Large intestine (tissue), 3 donors: ENCODE measurements at regions not wholly inside any gene's neighbourhood (a gene's known extent, or its start where the extent isn't known, plus 50 kb on each side); places are given as distances from the start of the nearest gene placed in this dataset.

Source experiments
- DNase-seq, 2 donors: peaks; one replicate each; pipeline versions ENCODE4 v3.0.0 to v3.0.0-alpha.2; 2013
- H3K27ac ChIP-seq: one replicate; pipeline ENCODE4 v1.5.1; 2013; ENCODE audit warnings: low read length
- H3K27me3 ChIP-seq: 2 replicates; pipeline ENCODE4 v1.6.1; 2013; ENCODE audit warnings: low read length; ENCODE audit not compliant: control insufficient read depth, insufficient read depth
- H3K36me3 ChIP-seq: 2 replicates; pipeline ENCODE4 v1.6.1; 2013; ENCODE audit warnings: low read length; ENCODE audit not compliant: control insufficient read depth, insufficient read depth
- H3K4me1 ChIP-seq: one replicate; pipeline ENCODE4 v1.6.1; 2013; ENCODE audit warnings: low read length; ENCODE audit not compliant: control insufficient read depth, insufficient read depth
- H3K4me3 ChIP-seq: one replicate; pipeline ENCODE4 v1.5.1; 2013; ENCODE audit warnings: low read length
- H3K9me3 ChIP-seq: one replicate; pipeline ENCODE4 v1.6.1; 2013; ENCODE audit warnings: mild to moderate bottlenecking, low read depth, low read length, moderate library complexity; ENCODE audit not compliant: control insufficient read depth
- WGBS: methylation state at CpG from one replicate; pipeline ENCODE4 v1.1.5; 2013; ENCODE audit warnings: low lambda C conversion rate; ENCODE audit not compliant: insufficient coverage; 5-methylcytosine and 5-hydroxymethylcytosine counted together

DNA sequence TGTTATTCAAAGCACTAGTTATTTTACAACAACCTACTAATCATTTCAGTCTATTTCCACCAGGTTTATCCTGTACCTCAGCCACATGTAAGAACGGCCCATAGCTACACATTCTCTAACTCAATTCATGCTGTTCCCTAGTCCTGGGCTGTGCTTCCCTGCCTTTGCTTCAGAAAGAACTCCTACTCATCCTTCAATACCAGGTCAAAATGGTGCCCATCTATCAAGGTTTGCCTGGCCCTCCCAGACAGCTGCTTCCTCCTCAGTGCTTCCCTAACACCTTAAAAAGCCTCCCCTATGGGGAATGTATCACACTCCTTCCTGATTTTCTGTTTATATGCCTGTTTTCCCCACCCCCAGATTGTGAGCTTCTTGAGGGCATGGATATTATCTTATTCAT is 400.7 kb downstream of the MN1 start:
- 33% methylated on average over 1 of the region's 1 CpG for WGBS
- H3K9me3 ChIP-seq: no peaks in the 10 kb centered on the region
- H3K4me3 ChIP-seq: no peak overlapping the region
- H3K4me1 ChIP-seq: no peaks in the 10 kb centered on the region
- no peaks in the 10 kb centered on the region for H3K36me3 ChIP-seq
- no peak for DNase-seq
- H3K27ac ChIP-seq: no peak overlapping the region
- peaks cover 17% of the 10 kb centered on the region for H3K27me3 ChIP-seq

DNA sequence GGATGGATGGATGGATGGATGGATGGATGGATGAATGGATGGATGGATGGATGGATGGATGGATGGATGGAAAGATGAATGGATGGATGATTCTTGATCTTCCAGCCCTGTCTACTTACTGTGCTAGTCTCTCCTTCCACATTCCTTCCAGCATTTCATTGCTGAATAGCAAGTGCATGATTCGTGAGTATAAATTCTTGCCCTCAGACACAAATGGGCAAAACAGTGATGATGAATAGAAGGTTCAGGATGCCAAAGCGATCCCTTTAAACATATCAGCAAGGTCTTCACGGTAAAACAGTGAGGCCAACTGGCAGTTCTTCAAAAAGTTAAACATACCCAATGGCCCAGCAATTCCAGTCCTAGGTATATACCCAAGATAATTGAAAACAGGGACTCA is 400.2 kb downstream of the MN1 start:
- Histone ChIP-seq H3K9me3 (no peaks in the 10 kb centered on the region), H3K36me3 (no peaks in the 10 kb centered on the region), H3K27ac (no peak overlapping the region), H3K4me1 (no peaks in the 10 kb centered on the region), H3K4me3 (no peak overlapping the region), H3K27me3 (peaks cover 17% of the 10 kb centered on the region)
- WGBS: no CpG with 5 or more reads among the region's 3 CpGs
- DNase-seq: no peak

- Histone ChIP-seq H3K4me3 (no peak overlapping the region), H3K27ac (no peak overlapping the region), H3K36me3 (no peaks in the 10 kb centered on the region), H3K27me3 (peaks cover 8% of the 10 kb centered on the region), H3K9me3 (no peaks in the 10 kb centered on the region), H3K4me1 (no peaks in the 10 kb centered on the region)
- DNase-seq: no peak
- WGBS: no CpG with 5 or more reads among the region's 5 CpGs
Observed at GRCh38 chr22:27404441-27404840, 397.1 kb downstream of the MN1 start.

GRCh38 chr22:27405672-27406388 is 395.7 kb downstream of the MN1 start:
- Histone ChIP-seq H3K9me3 (no peaks in the 10 kb centered on the region), H3K36me3 (no peaks in the 10 kb centered on the region), H3K27me3 (peaks cover 2% of the 10 kb centered on the region), H3K4me3 (no peak overlapping the region), H3K27ac (no peak overlapping the region), H3K4me1 (no peaks in the 10 kb centered on the region)
- no CpG with 5 or more reads among the region's 10 CpGs for WGBS
- DNase-seq: peak; percentile 28 to 32

- Histone ChIP-seq H3K27me3 (no peaks in the 10 kb centered on the region), H3K36me3 (no peaks in the 10 kb centered on the region), H3K4me1 (no peaks in the 10 kb centered on the region), H3K27ac (no peak overlapping the region), H3K9me3 (no peaks in the 10 kb centered on the region), H3K4me3 (no peak overlapping the region)
- no CpG with 5 or more reads among the region's 2 CpGs for WGBS
- DNase-seq: no peak
Observed at GRCh38 chr22:27406389-27406861, 395.1 kb downstream of the MN1 start.

DNA sequence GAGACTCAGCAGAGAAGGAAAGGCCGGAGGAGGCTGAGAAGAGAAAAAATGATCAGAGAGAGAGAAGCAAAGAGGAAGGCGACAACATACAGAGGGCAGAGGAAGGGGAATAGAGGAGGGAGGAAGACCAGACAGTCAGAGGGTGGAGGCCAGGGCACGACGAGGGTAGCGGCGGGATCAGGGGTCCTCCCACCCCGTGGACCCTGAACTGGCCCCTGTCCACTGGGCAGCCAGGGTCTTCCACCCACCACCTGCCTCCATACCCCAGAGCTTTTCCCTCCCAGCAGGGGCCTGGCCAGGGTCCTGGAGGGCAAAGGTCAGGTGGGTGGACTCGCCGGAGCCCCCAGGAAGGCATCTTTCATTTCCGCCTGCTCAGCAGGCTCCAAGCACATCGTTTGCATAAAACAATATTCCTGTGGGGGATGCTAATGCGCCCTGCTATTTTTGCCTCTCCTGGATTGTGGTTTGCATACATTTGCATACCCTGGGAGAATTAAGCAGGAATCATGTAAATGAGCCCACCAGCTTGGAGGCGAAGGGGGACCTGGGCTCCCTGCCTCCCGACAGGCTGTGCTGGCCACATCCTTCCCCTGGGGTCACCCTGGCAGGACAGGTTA is 394.1 kb downstream of the MN1 start:
- Histone ChIP-seq H3K36me3 (no peaks in the 10 kb centered on the region), H3K27ac (no peak overlapping the region), H3K4me3 (no peak overlapping the region), H3K9me3 (no peaks in the 10 kb centered on the region), H3K27me3 (no peaks in the 10 kb centered on the region), H3K4me1 (no peaks in the 10 kb centered on the region)
- WGBS: no CpG with 5 or more reads among the region's 14 CpGs
- DNase-seq: no peak

DNA sequence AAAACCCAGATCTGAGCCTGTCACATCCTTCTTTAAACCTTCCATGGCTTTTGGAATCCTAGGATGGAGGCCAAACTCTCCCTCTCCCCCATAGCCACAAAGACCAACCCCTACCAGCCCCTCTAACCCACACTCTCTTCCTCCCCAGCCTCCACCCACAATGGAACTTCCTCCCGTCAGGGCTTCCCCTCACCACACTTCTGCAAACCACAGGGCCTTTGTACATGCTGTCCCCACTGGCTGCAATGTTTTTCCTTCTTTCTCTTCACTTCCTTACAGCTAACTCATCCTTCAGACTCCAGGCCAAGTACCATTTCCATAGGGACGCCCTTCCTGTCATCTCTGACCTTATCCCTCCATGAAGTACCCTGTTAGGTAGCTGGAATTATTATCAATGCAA is 393.5 kb downstream of the MN1 start:
- Histone ChIP-seq H3K4me1 (no peaks in the 10 kb centered on the region), H3K27ac (no peak overlapping the region), H3K27me3 (peaks cover 2% of the 10 kb centered on the region), H3K4me3 (no peak overlapping the region), H3K36me3 (no peaks in the 10 kb centered on the region), H3K9me3 (no peaks in the 10 kb centered on the region)
- 92% methylated on average over 2 of the region's 2 CpGs for WGBS
- DNase-seq: no peak

DNA sequence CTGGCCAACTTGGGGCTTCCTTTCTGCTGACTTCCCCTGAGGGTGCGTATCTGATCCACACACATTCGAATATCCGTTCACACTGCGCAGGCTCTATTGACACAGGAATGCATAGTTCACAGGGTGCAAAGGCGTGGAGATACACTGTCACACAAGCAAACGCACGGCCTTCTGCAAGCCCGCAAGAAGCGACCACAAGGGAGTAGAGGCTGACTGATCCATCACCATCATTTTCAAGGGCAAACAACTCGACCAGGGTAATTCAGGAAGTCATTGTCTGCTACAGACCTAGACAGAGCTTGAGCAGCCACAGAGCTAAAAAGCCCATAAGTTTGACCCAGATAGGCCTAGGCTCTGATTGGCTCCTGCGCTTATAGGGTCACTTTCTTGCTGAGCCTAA is 392.3 kb downstream of the MN1 start:
- Histone ChIP-seq H3K4me1 (no peaks in the 10 kb centered on the region), H3K4me3 (no peak overlapping the region), H3K36me3 (no peaks in the 10 kb centered on the region), H3K27ac (no peak overlapping the region), H3K27me3 (peaks cover 2% of the 10 kb centered on the region), H3K9me3 (no peaks in the 10 kb centered on the region)
- WGBS: 100% methylated on average over 1 of the region's 11 CpGs
- no peak for DNase-seq

GRCh38 chr22:27412866-27413445 is 388.6 kb downstream of the MN1 start:
- no peak for DNase-seq
- Histone ChIP-seq H3K4me3 (no peak overlapping the region), H3K9me3 (no peaks in the 10 kb centered on the region), H3K27me3 (peaks cover 2% of the 10 kb centered on the region), H3K4me1 (peaks cover 7% of the 10 kb centered on the region), H3K36me3 (no peaks in the 10 kb centered on the region), H3K27ac (no peak overlapping the region)
- WGBS: 86% methylated on average over 1 of the region's 7 CpGs

GRCh38 chr22:27413702-27414101 is 387.9 kb downstream of the MN1 start:
- Histone ChIP-seq H3K9me3 (no peaks in the 10 kb centered on the region), H3K27me3 (peaks cover 4% of the 10 kb centered on the region), H3K4me1 (peaks cover 7% of the 10 kb centered on the region), H3K4me3 (no peak overlapping the region), H3K27ac (no peak overlapping the region), H3K36me3 (no peaks in the 10 kb centered on the region)
- WGBS: 80% methylated on average over 1 of the region's 3 CpGs
- DNase-seq: no peak
